Neural progenitor cell (in vitro differentiated cells): ENCODE measurements at regions not wholly inside any gene's neighbourhood (a gene's known extent, or its start where the extent isn't known, plus 50 kb on each side); places are given as distances from the start of the nearest gene placed in this dataset.

ENCODE experiments used
- DNase-seq: peaks from one replicate; pipeline ENCODE4 v3.0.0-alpha.2; 2016; ENCODE audit warnings: low spot score
- H2AFZ ChIP-seq: fragments of 200-600 bp; sonication (generic); replicated peaks from 2 replicates; pipeline ENCODE4 v1.6.1; 2016; ENCODE audit warnings: antibody characterized with exemption
- H3F3A ChIP-seq: fragments of 200-600 bp; sonication (generic); 2 replicates; pipeline ENCODE4 v1.6.1; 2016; ENCODE audit warnings: antibody characterized with exemption, low read depth
- H3K27ac ChIP-seq: fragments of 200-600 bp; sonication (generic); 2 replicates; pipeline ENCODE4 v1.5.1; 2016; ENCODE audit warnings: mild to moderate bottlenecking
- H3K27me3 ChIP-seq: fragments of 200-600 bp; sonication (generic); 2 replicates; pipeline ENCODE4 v1.6.1; 2016; ENCODE audit warnings: mild to moderate bottlenecking, moderate library complexity
- H3K36me3 ChIP-seq: fragments of 200-600 bp; sonication (generic); 2 replicates; pipeline ENCODE4 v1.5.1; 2016
- H3K4me1 ChIP-seq: fragments of 200-600 bp; sonication (generic); 2 replicates; pipeline ENCODE4 v1.6.1; 2016; ENCODE audit warnings: mixed run types
- H3K4me2 ChIP-seq: fragments of 200-600 bp; sonication (generic); 2 replicates; pipeline ENCODE4 v1.6.1; 2016
- H3K4me3 ChIP-seq: fragments of 200-600 bp; sonication (generic); 2 replicates; pipeline ENCODE4 v1.5.1; 2016
- H3K79me2 ChIP-seq: fragments of 200-600 bp; sonication (generic); 2 replicates; pipeline ENCODE4 v1.6.1; 2016; ENCODE audit warnings: low read depth
- H3K9ac ChIP-seq: fragments of 200-600 bp; sonication (generic); 2 replicates; pipeline ENCODE4 v1.6.1; 2016
- H3K9me3 ChIP-seq: fragments of 200-600 bp; sonication (generic); 2 replicates; pipeline ENCODE4 v1.5.1; 2016; ENCODE audit warnings: low read depth
- H4K20me1 ChIP-seq: fragments of 200-600 bp; sonication (generic); 2 replicates; pipeline ENCODE4 v1.6.1; 2016; ENCODE audit warnings: low read depth
- H3K27ac Mint-ChIP-seq: 3 replicates; pipeline ENCODE4 v1.8.0; 2021; ENCODE audit warnings: mixed read lengths
- H3K27me3 Mint-ChIP-seq: 2 replicates; pipeline ENCODE4 v1.8.0; 2022; ENCODE audit warnings: low read depth, mild to moderate bottlenecking, inconsistent platforms, moderate library complexity, mixed read lengths; ENCODE audit not compliant: insufficient read depth
- H3K36me3 Mint-ChIP-seq: 3 replicates; pipeline ENCODE4 v1.8.0; 2021; ENCODE audit warnings: mixed read lengths
- H3K4me1 Mint-ChIP-seq: 3 replicates; pipeline ENCODE4 v1.8.0; 2021; ENCODE audit warnings: mixed read lengths
- H3K4me3 Mint-ChIP-seq: 3 replicates; pipeline ENCODE4 v1.8.0; 2021; ENCODE audit warnings: mild to moderate bottlenecking, moderate library complexity, mixed read lengths
- H3K9me3 Mint-ChIP-seq: 3 replicates; pipeline ENCODE4 v1.8.0; 2020; ENCODE audit warnings: mixed read lengths
- CTCF ChIP-seq: fragments of 200-600 bp; sonication (generic); IDR thresholded peaks from 2 replicates; pipeline ENCODE4 v1.5.1; 2017; ENCODE audit warnings: antibody characterized with exemption, mild to moderate bottlenecking
- EZH2 ChIP-seq: fragments of 200-600 bp; sonication (generic); IDR thresholded peaks from 2 replicates; pipeline ENCODE4 v1.6.1; 2017; ENCODE audit warnings: antibody characterized with exemption, mild to moderate bottlenecking, moderate library complexity
- EZH2phosphoT487 ChIP-seq: fragments of 200-600 bp; sonication (generic); IDR thresholded peaks from 2 replicates; pipeline ENCODE4 v1.6.1; 2017; ENCODE audit warnings: antibody characterized with exemption

DNA sequence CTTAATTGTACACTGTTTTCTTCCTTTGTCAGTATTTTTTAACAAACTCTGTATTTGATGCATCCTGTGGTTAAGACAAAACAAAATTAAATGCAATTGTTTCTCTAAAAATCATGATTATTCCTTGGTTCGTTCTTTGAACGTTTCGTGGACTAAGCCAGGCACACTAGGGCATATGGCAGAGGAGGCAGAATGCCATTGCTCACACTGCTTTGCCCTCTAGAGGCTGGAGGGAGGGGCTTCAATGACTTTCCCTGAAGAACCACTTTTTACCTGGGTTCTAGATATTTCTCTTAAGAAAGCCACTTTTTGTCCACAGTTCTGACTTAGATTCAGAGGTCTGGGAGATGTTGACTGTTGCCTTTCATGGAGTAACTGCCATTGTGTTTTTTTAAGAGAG is 236.2 kb upstream of the ADAMTSL1 start:
- TF ChIP-seq EZH2phosphoT487: no peak
- peak; percentile 30 for TF ChIP-seq CTCF
- TF ChIP-seq EZH2: no peak
- Histone ChIP-seq H3K79me2 (no peaks in the 10 kb centered on the region), H3K27me3 (no peaks in the 10 kb centered on the region), H3K9me3 (no peaks in the 10 kb centered on the region), H4K20me1 (no peaks in the 10 kb centered on the region), H2AFZ (no peak overlapping the region), H3K27ac (no peak overlapping the region), H3K36me3 (no peaks in the 10 kb centered on the region), H3K9ac (no peak overlapping the region), H3K4me2 (no peak overlapping the region), H3F3A (no peaks in the 10 kb centered on the region), H3K4me3 (no peak overlapping the region), H3K4me1 (no peaks in the 10 kb centered on the region)
- Mint-ChIP-seq H3K4me1 (no peaks in the 10 kb centered on the region), H3K27me3 (peaks cover 3% of the 10 kb centered on the region), H3K4me3 (no peak overlapping the region), H3K9me3 (peaks cover 3% of the 10 kb centered on the region), H3K36me3 (no peaks in the 10 kb centered on the region), H3K27ac (no peak overlapping the region)
- no peak for DNase-seq

DNA sequence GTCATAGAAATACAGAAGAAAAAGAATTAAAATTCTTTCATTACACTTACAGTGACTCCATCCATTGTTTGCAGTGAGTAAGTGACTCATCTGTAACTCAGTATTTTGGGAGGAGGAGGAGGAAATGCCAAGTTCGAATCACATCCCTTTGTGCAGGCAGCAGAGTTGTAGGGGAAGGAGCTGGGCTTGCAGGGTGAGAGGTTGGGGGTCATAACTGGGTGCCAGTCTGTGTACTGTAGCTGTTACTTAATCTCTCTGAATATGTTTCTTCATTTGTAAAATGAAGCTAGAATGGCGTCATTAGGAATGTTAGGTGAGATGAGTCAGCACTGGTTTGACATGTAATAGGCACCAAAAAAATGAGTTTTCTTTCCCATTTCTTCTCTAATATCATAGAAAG is 235.7 kb upstream of the ADAMTSL1 start:
- Histone ChIP-seq H3K36me3 (no peaks in the 10 kb centered on the region), H3K4me3 (no peak overlapping the region), H3K79me2 (no peaks in the 10 kb centered on the region), H2AFZ (no peak overlapping the region), H3K4me2 (no peak overlapping the region), H3F3A (no peaks in the 10 kb centered on the region), H3K27ac (no peak overlapping the region), H3K27me3 (no peaks in the 10 kb centered on the region), H3K9ac (no peak overlapping the region), H3K4me1 (no peaks in the 10 kb centered on the region), H4K20me1 (no peaks in the 10 kb centered on the region), H3K9me3 (no peaks in the 10 kb centered on the region)
- DNase-seq: no peak
- Mint-ChIP-seq H3K4me1 (no peaks in the 10 kb centered on the region), H3K9me3 (peaks cover 5% of the 10 kb centered on the region), H3K36me3 (no peaks in the 10 kb centered on the region), H3K27me3 (peaks cover 3% of the 10 kb centered on the region), H3K4me3 (no peak overlapping the region), H3K27ac (no peak overlapping the region)
- TF ChIP-seq EZH2phosphoT487: no peak
- no peak for TF ChIP-seq CTCF
- TF ChIP-seq EZH2: no peak

DNA sequence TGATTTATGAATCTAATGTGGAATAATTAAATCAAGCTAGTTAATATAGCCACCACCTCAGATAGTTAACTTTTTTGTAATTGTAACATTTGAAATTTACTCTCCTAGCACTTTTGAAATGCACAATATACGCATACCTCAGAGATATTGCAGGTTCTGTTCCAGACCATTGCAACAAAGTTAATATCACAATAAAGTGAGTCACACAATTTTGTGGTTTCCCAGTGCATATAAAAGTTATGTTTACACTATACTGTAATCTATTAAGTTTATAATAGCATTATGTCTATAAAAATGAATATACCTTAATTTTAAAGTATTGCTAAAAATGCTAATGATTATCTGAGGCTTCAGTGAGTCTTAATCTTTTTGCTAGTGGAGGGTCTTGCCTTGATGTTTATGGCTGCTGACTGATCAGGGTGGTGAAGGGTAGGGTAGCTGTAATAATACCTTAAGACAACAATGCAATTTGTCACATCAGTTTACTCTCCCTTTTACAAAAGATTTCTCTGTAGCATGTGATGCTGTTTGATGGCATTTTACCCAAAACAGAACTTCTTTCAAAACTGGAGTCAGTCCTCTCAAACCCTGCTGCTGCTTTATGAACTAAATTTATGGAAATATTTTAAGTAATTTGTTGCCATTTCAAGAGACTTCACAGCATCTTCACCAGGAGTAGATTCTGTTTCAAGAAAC is 235.1 kb upstream of the ADAMTSL1 start:
- Histone ChIP-seq H3K27ac (no peak overlapping the region), H3F3A (no peaks in the 10 kb centered on the region), H3K36me3 (no peaks in the 10 kb centered on the region), H3K9ac (no peak overlapping the region), H3K4me2 (no peak overlapping the region), H2AFZ (no peak overlapping the region), H3K4me3 (no peak overlapping the region), H3K27me3 (no peaks in the 10 kb centered on the region), H3K79me2 (no peaks in the 10 kb centered on the region), H3K4me1 (no peaks in the 10 kb centered on the region), H3K9me3 (no peaks in the 10 kb centered on the region), H4K20me1 (no peaks in the 10 kb centered on the region)
- no peak for TF ChIP-seq CTCF
- TF ChIP-seq EZH2: no peak
- no peak for TF ChIP-seq EZH2phosphoT487
- H3K36me3 Mint-ChIP-seq: no peaks in the 10 kb centered on the region
- no peak for DNase-seq
- H3K4me1 Mint-ChIP-seq: no peaks in the 10 kb centered on the region
- peaks cover 11% of the 10 kb centered on the region for H3K9me3 Mint-ChIP-seq
- H3K4me3 Mint-ChIP-seq: no peak overlapping the region
- H3K27me3 Mint-ChIP-seq: peaks cover 3% of the 10 kb centered on the region
- H3K27ac Mint-ChIP-seq: no peak overlapping the region
